GM21515 (cell line): ENCODE measurements at regions not wholly inside any gene's neighbourhood (a gene's known extent, or its start where the extent isn't known, plus 50 kb on each side); places are given as distances from the start of the nearest gene placed in this dataset.
"Not testable (repeated sequence)": the region's sequence is repeated elsewhere in the genome, so short reads cannot be mapped to it uniquely, and the experiment has no call there.

Source experiments
- ATAC-seq: cut with Tn5 transposase; IDR thresholded peaks from one replicate; pipeline ENCODE4 v1.9.1; 2021; ENCODE audit not compliant: unreplicated experiment

DNA sequence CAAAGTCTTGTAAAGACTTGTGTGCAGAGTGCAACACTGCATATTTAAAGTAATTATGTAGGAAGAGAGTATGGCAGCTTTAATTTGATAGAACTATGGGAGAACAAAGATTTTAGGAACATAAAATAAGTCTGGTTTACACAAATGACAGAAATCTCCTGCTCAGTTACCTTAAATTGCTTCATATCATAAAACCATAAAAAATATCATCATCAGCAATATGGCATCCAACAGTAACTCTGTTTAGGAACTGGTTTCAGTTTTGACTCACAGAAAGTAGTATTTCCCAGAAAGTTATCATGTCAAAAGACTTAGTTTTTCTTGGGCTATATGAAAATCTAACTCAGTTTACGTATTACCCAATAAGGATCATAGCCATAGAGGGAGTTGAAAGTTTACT lies 292.1 kb upstream of the PMFBP1 start:
- ATAC-seq, result no peak

DNA sequence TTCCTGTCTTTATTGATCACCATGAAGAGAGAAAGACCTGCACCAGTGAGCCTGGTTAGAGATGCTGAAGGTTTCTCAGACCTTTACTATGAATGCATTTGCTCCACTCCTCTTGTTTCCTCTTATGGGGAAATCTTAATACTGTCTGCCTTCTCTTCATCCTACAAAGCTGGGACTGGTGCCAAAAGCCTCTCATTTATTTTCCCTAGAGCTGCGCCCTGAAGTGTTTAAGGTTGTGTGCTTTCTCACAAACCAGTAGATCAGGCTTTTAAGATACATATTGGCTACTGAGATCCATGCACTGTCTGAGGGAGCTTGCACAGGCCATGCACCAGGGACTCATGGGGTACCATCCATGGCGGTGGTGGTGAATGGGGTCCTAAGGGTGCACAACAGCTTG lies 286.1 kb upstream of the PMFBP1 start:
- ATAC-seq, result no peak

DNA sequence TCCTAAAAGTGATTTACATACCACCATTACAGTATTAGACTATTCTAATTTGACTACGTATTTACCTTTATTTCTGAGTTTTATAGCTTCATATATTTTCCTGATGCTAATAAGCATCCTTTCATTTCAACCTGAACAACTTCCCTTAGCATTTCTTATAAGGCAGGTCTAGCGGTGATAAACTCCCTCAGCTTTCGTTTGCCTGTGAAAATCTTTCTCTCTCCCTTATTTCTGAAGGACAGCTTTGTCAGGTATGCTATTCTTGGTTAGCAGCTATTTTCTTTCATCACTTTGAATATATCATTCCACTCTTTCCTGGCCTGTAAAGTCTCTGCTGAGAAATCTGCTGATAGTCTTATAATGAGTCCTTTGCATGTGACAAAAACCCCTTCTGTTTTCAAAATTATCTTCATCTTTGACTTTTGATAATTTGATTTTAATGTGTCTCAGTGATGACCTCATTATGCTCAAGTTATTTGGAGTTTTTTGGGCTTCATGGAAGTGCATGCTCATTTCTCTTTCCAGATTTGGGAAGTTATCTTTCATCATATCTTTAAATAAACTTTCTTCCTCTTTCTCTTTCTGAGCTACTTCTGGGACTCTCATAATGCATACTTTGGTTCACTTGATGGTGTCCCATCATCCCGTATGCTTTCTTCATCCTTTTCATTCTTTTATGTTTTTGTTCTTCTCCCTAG lies 285.4 kb upstream of the PMFBP1 start:
- ATAC-seq, result no peak

DNA sequence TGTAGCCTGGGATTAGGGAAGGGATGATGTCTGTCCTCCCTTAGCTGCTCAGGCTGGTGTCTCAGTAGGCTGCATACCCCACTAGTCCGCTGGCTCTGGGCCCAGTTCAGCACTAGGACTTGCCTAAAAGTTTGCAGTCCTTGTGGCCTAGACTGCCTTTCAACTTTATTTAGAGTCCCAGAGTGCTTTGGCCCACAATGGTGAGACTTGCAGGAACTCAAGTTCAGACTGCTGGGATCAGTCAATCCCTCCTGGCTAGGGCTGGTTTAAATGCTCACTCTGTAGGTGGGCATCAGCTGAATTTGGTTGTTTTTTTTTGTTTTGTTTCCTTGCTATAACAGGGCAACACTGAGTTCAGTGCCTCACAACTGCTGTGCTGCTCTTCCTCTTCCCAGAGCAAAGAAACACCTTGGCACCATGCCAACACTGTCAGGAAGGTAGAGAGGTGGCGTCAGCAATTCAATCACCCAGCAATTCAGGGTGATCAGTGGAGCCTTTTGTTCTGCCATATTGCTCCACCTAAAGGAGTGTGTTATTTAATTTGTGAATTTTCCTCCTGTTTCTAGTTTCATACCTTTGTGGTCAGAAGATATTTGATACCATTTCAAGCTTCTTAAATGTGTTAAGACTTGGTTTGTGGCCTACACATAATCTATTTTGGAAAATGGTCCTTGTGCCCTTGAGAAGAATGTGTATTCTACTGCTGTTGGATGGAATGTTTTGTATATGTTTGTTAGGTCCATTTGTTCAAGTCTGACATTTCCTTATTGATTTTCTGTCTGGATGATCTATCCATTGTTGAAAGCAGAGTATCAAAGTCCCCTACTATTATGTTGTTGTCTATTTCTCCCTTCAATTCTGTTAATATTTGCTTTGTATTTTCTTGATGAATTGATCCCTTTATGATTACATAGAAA lies 284.0 kb upstream of the PMFBP1 start:
- no peak for ATAC-seq

DNA sequence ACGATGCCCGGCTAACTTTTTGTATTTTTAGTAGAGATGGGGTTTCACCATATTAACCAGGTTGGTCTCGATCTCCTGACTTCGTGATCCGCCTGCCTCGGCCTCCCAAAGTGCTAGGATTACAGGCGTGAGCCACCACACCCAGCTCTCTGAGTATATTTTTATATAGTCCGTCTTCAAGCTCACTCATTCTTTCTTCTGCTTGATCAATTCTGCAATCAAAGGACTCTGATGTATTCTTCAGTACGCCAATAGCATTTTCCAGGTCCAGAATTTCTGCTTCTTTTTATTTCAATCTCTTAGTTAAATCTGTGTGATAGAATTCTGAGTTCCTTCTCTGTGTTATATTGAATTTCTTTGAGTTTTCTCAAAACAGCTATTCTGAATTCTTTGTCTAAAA lies 281.9 kb upstream of the PMFBP1 start:
- not testable (repeated sequence) for ATAC-seq

DNA sequence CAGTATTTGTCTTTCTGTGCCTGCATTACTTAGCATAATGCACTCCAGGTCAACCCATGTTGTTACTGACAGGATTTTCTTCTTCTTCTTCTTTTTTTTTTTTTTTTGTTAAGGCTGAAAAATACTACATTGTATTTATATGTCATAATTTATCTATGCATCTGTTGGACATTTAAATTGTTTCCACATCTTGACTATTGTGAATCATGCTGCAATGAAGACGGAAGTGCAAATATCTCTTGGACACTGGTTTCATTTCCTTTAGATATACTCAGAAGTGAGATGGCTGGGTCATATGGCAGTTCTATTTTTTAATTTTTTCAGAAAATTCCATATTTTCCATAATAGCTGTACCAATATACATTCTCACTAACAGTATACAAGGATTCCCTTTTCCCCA lies 272.7 kb upstream of the PMFBP1 start:
- no peak for ATAC-seq

DNA sequence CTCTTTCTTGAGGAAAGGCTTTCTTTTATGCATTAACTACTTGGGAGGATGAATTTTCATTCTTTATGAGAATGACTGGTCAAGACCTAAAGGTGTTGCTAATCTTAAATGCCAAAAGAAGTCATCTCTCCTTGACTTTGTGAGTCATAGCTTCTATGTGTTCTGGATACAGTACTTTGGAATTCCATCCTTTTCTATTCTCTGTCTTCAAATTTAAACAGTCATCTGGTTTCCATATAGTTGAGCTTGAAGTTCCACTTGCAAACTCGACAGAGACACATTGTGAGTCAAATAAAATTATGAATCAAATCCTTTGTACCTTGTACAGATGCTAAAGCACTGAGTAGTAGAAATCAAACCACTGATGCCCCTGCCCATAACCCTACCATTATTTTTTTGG lies 271.9 kb upstream of the PMFBP1 start:
- no peak for ATAC-seq

DNA sequence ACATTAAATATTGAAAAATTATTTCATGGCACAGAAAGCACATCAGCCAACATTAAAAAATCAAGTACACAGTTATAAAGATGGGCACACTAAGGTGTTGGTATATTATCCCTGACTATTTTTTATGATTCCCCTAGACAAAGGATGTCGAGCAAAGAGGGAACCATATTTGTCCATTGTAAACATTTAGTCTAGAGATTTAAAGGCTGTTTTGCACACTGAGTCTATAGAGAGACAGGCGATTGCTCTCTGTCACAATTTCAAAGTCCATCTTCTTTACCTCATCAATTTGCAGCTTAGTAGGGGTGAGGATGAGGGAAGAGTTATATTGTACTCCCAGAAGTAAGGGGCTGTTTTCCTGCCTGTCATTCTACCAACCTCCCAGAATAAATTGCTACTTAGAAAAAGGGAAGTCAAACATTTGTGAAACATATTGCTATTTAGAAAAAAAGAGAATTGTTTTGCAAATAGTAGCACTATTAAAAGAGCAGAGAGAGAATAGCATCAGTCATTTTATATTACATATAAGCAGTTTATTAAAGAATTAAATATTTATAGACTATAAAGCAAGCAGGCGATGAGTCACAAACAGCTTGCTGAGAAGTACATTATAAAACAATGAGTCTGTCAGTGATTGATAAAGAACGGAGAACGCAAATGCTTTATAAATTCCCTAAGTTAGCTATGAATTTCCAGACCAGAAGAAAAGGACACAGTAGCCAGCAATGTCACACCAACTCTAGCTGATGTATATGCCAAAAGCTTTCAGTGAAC lies 270.6 kb upstream of the PMFBP1 start:
- no peak for ATAC-seq

DNA sequence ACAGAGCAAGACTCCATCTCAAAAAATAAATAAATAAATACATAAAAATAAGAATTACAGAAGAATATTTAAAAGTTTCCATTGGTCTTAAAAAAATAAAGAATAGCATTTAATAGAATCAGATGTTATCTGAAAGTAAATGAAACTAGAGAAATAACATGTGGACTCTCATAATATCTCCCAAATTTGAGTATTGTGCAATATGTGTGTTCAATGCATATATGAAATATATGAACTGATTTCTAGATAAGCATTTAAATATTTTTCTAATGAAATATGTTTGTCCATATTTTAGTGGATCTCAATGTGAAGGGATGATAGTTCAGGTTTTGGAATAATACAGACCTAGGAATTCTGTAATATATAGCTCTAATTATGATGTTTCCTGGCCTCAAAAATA lies 265.9 kb upstream of the PMFBP1 start:
- no peak for ATAC-seq

DNA sequence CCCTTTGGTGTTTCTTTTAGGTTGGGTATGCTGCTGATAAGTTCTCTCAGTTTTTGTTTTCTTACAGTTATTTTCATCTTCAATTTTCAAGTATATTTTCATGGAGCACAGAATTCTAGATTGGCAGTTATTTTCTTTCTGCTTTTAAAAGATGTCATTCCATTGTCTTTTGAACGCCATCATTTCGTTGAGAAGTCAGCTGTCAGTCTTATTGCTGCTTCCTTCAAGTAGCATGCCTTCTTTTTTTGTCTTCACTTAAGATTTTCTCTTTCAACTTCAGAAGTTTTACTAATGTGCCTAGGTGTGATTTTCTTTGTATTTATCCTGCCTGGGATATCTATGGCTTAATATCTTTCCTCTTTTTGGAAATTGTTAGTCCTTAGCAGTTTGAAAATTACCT lies 262.2 kb upstream of the PMFBP1 start:
- no peak for ATAC-seq

DNA sequence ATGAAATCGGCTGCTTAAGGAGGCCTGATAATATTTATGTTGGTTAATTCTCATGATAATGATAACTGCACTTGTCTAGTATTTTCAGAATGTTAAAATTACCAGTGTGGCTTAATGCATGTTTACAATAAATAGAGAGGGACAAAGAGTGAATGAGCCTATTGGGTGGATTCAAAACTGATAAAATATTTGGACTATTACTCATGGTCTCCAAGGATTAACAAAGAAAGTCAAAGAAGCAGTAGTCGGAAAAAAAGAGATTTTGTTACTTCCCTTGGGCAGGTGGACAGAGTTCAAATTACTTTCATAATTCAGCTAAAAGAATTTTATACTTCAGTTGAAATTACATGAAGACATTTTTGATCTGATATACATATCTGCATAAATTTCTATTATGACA lies 258.2 kb upstream of the PMFBP1 start:
- no peak for ATAC-seq

DNA sequence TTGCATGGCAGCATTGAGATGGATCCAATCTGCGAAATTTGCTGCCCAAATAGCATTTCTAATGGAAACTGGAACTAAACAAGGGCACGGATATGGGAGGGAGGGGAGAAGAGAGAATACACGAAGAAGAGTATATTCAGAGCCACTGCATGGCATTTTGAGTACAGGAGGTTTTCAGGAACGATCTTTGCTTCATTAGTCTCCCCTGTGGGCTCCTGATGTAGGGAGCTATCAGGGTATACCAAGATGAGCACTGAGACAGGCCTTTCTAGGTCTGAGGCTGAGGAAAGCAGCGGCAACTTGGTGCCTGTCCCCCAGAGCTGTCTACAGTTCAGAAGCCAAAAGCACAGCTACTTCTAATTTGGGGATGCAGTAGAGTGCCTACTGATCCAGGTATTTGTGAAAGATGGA lies 257.7 kb upstream of the PMFBP1 start:
- ATAC-seq, result no peak

DNA sequence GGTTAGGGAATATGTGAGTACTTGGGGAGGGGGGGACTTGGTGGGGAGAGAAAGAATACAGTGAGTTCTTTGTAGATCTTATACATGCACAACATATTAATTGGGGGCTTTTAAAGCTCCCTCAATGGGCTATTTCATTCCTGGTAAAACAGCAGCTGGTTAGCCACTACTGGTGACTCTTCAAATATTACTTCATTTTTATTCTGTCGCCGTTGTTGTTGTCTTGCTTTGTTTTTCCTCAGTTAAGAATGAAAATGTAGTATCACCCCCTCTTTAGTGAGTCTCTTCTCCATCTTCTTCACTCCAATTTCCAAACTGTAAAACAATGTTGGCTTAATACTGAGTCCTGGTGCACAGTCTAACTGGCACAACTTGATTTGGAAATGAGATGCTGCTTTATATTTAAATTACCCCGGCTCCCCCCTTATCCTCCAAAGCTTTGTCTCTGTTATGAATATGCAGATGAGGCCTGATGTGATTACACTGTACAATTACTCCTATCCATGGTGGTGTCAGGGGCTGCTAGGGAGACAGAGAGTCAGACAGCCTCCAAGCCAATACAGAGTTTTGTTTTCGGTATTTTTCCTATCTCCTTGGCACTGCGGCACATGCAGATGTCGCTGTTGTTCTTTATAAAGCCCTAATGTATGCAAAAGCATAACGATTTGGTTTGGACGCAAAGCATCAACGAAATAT lies 256.9 kb upstream of the PMFBP1 start:
- no peak for ATAC-seq

DNA sequence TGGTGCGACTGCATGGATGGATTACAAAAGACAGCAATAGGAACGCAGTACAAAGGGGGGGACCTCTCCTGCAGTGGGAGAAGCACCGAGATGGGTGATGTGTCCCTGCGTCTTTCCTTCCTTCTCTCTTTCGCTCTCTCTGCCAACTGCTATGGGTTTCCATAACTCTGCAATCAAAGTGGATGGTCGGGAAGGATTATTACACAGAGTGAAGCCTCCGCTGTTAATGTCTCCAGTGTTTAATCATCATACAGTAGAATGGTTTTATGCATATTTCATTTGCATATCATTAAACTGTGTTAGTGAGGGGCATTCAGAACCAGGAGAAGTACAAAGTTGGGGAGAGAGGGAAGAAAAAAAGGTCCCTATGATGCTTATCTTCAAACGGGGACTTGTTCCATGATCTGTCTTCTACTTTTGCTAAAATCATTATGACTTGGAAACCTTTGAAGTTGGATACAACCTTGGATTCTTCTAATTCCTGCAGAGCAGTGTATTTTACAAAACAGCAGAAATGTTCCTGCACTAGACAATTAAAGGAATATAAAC lies 255.9 kb upstream of the PMFBP1 start:
- no peak for ATAC-seq

DNA sequence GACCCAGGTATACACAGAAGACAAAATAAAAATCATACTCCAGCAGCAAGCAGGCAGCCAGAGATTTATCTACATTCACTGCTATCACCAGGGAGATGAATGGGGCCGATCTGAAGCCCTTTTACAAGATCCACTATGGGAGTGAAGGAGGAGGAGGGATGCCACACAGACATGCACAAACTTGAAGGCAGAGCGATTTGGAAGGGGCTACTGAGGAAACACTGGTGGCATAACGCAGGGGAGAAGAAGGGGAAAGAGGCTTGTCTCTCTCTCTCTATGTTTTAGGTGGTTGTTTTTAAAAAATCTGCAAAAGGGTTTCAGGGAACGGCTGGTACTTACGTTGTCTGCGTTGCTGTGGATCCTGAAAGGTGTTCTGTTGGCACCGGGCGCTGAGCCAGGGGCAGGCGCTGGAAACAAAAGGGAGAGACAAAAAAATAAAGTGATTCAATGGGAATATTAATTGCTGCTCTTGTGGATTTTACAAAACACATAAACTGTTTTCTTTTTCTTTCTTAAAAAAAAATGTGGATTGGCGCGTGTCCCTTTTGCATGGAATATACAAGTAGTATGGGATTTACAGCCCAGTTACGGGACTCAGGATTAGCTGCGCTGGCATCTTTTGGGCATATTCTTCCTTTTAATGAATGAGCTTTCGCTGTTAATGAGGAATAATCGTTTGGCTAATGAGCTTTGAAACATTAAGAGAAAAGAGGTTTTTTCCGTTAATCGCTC lies 255.3 kb upstream of the PMFBP1 start:
- ATAC-seq, result no peak

DNA sequence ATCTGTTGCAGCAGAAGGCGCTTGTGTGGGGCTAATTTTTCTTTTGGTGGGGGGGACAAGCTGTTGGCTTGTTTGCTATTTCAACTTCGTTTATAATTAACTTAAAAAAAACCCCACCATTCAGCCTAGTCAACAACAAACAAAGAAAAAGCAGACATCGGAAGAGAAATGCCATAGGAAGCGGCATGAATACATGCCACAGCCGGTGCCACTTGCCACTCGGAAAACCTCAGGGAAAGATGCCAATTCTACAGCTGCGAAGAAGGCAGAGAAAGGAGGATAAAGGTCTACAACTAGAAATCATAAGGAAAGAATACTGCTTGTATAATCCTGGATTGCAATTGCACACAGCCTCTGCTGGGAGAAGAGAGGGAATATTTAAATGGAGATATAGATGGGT lies 254.4 kb upstream of the PMFBP1 start:
- no peak for ATAC-seq

DNA sequence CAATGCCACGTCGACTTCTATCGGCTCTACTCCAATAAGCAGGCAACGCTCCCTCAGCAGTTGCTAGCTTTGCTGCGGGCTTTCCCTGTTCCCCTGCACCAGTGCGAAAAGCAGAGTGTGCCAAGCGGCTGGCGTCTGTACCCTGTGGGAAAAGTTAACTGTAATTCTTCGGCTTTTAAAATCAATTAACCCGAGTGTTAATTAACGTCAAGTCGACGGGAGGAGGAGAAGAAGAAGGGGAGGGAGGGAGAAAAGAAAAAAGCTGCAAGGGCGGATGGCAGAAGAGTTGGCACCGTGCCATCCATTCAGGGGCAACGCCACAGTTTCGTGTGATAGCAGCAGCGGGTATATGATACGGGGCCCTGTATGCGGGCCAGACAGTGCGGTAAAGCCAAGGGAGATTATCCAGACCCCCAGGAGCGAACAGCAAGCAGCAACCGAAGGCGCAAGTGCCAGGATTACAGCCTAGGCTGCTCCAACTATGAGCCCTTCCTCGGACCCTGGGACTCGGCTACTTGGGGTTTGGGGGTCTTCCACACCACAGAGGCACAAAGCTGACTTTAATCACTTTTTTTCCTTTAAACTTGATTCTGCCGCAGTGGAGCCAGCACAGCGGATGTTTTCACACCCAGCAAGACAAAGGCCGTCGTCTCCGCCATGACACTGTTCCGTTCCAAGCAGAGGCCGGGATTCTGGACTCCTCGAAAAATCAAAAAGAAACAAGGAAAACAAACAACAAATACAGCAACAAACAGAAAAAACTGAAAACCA lies 253.8 kb upstream of the PMFBP1 start:
- ATAC-seq, result no peak

DNA sequence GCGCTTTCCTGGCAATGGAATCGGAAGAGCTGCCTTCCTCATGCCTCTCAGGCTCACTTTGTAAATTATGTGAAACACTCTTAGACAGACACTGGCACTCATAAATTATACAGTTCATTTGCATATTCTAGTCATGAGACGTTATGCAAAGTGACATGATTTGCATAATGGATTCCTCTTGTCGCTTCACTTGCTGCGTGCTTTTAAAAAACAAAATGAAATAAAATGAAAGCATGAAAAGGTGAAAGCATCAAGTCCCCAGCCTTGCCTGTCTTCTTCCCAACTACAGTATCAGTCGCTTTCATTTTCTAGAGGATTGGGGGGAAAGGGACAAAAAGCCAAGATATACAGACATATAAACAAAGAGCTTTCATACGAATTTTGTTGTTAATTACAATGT lies 252.8 kb upstream of the PMFBP1 start:
- ATAC-seq, result no peak

DNA sequence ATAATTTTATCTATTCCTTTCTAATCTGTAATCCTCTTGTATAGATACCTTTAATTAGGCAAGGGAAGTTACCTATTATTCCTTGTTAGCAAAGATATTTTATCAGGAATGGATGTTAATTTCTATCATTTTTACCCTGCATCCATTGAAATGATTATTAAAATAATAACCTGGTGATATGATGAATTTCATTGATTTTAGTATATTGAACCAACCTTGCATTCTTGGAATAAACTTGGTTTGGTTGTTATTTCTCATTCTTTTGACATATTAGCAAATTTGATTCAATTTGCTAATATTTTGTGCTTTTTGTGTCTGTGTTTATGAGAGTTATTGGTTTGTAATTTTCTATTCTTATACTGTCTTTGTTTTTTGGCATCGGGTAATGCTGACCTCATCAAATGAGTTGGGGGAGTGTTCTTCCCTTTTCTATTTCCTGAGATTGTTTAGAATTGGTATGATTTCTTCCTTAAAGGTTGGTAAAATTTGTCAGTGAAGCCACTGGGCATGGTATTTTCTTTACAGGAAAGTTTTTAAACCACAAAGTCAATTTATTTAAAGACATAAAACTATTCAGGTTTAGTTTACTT lies 250.4 kb upstream of the PMFBP1 start:
- no peak for ATAC-seq
